DMS79 treated with DMSO at 0.1 percent for 48 hours (cell line): ENCODE measurements at regions not wholly inside any gene's neighbourhood (a gene's known extent, or its start where the extent isn't known, plus 50 kb on each side); places are given as distances from the start of the nearest gene placed in this dataset.

Experiments used
- DNase-seq: peaks from one replicate; lab custom pipeline; 2025; lab: John Stamatoyannopoulos, UW

- DNase-seq, result no peak
Observed at GRCh38 chr4:13316354-13316753, 167.8 kb downstream of the RAB28 start.

GRCh38 chr4:13313856-13314255 is 170.3 kb downstream of the RAB28 start:
- no peak for DNase-seq

GRCh38 chr4:13312264-13312663 is 171.9 kb downstream of the RAB28 start:
- no peak for DNase-seq

- no peak for DNase-seq
Observed at GRCh38 chr4:13309751-13310150, 174.4 kb downstream of the RAB28 start.

GRCh38 chr4:13306356-13306755 is 177.8 kb downstream of the RAB28 start:
- DNase-seq, result no peak

GRCh38 chr4:13302876-13303275 is 181.3 kb downstream of the RAB28 start:
- DNase-seq, result no peak

GRCh38 chr4:13299343-13299742 is 184.8 kb downstream of the RAB28 start:
- no peak for DNase-seq

- no peak for DNase-seq
Observed at GRCh38 chr4:13298655-13299054, 185.5 kb downstream of the RAB28 start.

- DNase-seq, result no peak
Observed at GRCh38 chr4:13296986-13297385, 187.2 kb downstream of the RAB28 start.

- DNase-seq, result no peak
Observed at GRCh38 chr4:13294961-13295605, 189.1 kb downstream of the RAB28 start.

- DNase-seq, result no peak
Observed at GRCh38 chr4:13292372-13292771, 191.8 kb downstream of the RAB28 start.

GRCh38 chr4:13289391-13289790 is 194.7 kb downstream of the RAB28 start:
- no peak for DNase-seq

- no peak for DNase-seq
Observed at GRCh38 chr4:13285336-13285735, 198.8 kb downstream of the RAB28 start.

- no peak for DNase-seq
Observed at GRCh38 chr4:13284932-13285331, 199.2 kb downstream of the RAB28 start.

GRCh38 chr4:13276357-13276756 is 207.8 kb downstream of the RAB28 start:
- DNase-seq, result no peak

- no peak for DNase-seq
Observed at GRCh38 chr4:13268703-13269102, 215.4 kb downstream of the RAB28 start.

- no peak for DNase-seq
Observed at GRCh38 chr4:13268165-13268564, 216.0 kb downstream of the RAB28 start.

- no peak for DNase-seq
Observed at GRCh38 chr4:13267091-13267490, 217.0 kb downstream of the RAB28 start.

- no peak for DNase-seq
Observed at GRCh38 chr4:13266687-13267086, 217.5 kb downstream of the RAB28 start.

- DNase-seq, result no peak
Observed at GRCh38 chr4:13263967-13264525, 220.1 kb downstream of the RAB28 start.

- no peak for DNase-seq
Observed at GRCh38 chr4:13262816-13263215, 221.3 kb downstream of the RAB28 start.

GRCh38 chr4:13261486-13262257 is 222.5 kb downstream of the RAB28 start:
- no peak for DNase-seq

- no peak for DNase-seq
Observed at GRCh38 chr4:13260513-13260912, 223.6 kb downstream of the RAB28 start.
